GM19023 (cell line): ENCODE measurements at regions not wholly inside any gene's neighbourhood (a gene's known extent, or its start where the extent isn't known, plus 50 kb on each side); places are given as distances from the start of the nearest gene placed in this dataset.

Experiments used
- ATAC-seq: cut with Tn5 transposase; IDR thresholded peaks from one replicate; pipeline ENCODE4 v1.9.1; 2021; ENCODE audit warnings: mild to moderate bottlenecking, moderate library complexity; ENCODE audit not compliant: unreplicated experiment

- no peak for ATAC-seq
Measured at GRCh38 chr13:76148374-76148773, 512.2 kb downstream of the LMO7 start.

- ATAC-seq: no peak
Measured at GRCh38 chr13:76132532-76132931, 496.4 kb downstream of the LMO7 start.

GRCh38 chr13:76131551-76131950 is 495.4 kb downstream of the LMO7 start:
- no peak for ATAC-seq

GRCh38 chr13:76129305-76130000 is 493.3 kb downstream of the LMO7 start:
- ATAC-seq: no peak

GRCh38 chr13:76127922-76128321 is 491.8 kb downstream of the LMO7 start:
- no peak for ATAC-seq

GRCh38 chr13:76123548-76123947 is 487.4 kb downstream of the LMO7 start:
- ATAC-seq: no peak

GRCh38 chr13:76116751-76117360 is 480.7 kb downstream of the LMO7 start:
- ATAC-seq: no peak

GRCh38 chr13:76106763-76107162 is 470.6 kb downstream of the LMO7 start:
- no peak for ATAC-seq

- ATAC-seq: no peak
Measured at GRCh38 chr13:76094645-76095044, 458.5 kb downstream of the LMO7 start.

GRCh38 chr13:76091076-76091475 is 454.9 kb downstream of the LMO7 start:
- ATAC-seq: no peak

- no peak for ATAC-seq
Measured at GRCh38 chr13:76086729-76087128, 450.6 kb downstream of the LMO7 start.

GRCh38 chr13:76067850-76068249 is 431.7 kb downstream of the LMO7 start:
- no peak for ATAC-seq

GRCh38 chr13:76053181-76053580 is 417.1 kb downstream of the LMO7 start:
- ATAC-seq: no peak

- ATAC-seq: no peak
Measured at GRCh38 chr13:76049376-76049746, 413.2 kb downstream of the LMO7 start.

GRCh38 chr13:76048675-76049375 is 412.7 kb downstream of the LMO7 start:
- no peak for ATAC-seq

GRCh38 chr13:76048131-76048530 is 412.0 kb downstream of the LMO7 start:
- no peak for ATAC-seq

GRCh38 chr13:76043874-76044273 is 407.7 kb downstream of the LMO7 start:
- ATAC-seq: no peak

- ATAC-seq: no peak
Measured at GRCh38 chr13:76038920-76039716, 403.0 kb downstream of the LMO7 start.

GRCh38 chr13:76036176-76036575 is 400.0 kb downstream of the LMO7 start:
- ATAC-seq: no peak

GRCh38 chr13:76035711-76036110 is 399.6 kb downstream of the LMO7 start:
- no peak for ATAC-seq

- no peak for ATAC-seq
Measured at GRCh38 chr13:76029706-76030105, 393.6 kb downstream of the LMO7 start.
